CD4-positive, alpha-beta T cell treated with Interferon alpha-2 for 1 hour (primary cell): ENCODE measurements at regions not wholly inside any gene's neighbourhood (a gene's known extent, or its start where the extent isn't known, plus 50 kb on each side); places are given as distances from the start of the nearest gene placed in this dataset.

Experiments
- DNase-seq, 2 donors: peaks; one replicate each; pipeline ENCODE4 v3.0.0-alpha.2; 2020 to 2022

DNA sequence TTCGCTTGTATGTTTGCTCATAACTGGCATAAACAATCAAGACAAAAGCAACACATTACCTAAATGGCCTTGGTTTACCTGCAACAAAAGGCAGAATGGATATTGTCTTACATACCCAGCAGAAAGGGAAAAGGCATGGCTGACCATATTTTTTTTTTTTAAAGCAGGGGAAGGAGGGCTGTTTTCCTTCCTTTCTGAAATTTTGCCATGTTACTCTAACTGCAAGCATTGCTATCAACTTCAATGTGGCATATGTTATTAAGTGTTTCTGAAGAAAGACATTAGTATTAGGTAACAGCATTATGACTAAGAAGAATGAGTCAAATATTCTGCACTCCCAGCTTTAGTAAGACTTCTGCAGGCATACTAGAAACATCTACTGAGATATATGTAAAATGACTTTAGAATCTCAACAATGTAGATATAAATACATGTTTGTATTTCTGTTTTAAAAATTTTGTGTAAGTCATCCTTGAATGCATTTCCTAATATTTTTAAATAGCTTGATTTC, 512.6 kb upstream of the FAM241A start:
- no peak for DNase-seq

DNA sequence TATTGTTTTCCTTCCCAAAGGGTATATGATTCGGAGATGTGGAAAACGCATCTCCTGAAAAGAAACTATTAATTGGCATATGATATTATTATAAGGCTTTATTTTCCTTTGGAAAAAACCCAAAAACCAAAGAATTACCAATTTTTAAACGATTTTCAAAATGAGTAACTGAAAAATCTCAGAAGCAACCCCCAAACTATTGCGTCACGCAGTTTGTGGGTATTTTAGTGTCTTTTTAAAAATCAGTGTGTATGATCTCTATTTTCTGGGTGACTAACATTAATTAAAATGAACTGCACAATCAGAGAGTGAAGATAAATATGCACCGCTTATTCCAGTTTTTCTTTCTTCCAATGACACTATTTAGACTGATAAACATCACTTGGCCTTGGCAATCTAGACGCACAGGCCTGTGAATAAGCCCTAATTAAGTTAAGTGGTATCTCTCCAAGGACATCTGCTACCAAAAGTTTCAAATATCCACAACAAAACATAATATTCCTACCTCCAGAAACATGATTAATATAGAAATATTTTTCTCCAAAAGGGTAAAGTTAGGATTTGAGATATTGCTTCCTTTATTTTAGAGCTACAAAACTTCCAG, 511.5 kb upstream of the FAM241A start:
- no peak for DNase-seq

DNA sequence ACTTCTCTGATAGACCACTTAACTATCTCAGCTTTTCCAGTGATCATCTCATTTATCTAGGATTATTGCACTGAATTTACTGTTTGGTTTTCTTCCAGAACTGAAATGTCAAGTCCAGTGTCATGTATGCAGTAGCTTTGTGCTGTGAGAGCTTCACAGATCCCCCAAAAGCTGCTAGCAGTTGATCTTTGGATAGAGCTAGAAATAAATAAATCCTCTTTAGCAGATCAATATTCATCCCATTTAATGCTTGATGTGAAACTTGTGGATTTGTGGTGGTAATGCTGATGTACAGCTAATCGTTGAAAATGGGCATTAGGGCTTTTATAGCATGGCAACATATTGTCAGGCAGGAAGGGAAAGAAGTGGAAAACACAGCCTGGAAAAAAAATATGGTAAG, 509.6 kb upstream of the FAM241A start:
- no peak for DNase-seq

DNA sequence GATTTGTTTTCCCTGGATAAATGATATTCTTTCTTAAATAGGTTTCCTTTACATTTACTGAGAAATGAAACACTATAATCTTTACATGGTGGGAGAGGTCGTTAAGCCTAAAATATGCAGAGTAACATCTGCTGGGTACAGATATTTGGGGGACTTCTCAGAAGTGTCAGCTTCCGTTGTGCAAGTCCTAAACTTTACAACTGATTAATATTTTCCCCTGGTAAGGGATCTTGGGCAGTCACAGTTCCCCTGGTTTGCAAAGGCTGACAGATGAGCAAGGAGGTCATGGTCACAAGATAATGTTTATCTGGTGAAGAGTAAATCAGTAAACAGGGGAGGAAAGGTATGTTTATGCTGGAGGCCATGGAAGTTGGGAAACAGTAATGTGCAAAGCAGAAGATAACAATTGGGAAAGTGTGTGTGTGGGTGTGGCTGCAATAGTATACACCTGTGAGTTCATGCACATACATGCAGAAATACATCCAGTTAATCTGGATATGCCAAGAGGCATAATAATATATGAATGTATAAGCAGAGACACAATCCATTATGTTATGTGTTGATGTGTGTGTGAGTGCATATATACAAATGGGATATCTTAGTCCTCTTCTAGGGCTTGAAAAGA, 508.2 kb upstream of the FAM241A start:
- no peak for DNase-seq

DNA sequence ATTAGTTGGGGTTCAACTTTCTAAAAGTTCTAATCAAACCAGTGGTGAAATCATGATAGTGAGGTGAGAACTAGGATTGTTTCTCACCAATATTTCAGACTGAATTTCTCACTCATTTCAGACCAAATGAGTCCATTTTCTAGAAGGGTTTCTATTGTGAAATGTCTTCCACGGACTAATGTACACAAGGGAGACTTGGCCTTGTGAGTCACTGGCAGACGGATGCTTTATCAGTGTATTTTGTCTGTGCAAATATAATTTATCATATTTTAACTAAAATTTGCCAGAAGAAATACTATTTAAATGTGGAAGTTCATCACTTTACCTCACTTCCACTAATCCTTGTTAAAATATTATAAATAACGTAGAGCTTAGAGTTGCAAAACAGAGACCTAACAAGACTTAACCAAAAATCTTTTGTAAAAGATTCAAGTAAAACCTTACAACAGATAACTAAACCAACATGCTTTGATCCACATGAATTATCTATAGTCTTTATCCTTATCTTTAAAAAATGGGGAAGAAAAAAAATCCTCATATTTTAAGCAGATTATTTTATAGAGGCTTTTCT, 506.0 kb upstream of the FAM241A start:
- no peak for DNase-seq

DNA sequence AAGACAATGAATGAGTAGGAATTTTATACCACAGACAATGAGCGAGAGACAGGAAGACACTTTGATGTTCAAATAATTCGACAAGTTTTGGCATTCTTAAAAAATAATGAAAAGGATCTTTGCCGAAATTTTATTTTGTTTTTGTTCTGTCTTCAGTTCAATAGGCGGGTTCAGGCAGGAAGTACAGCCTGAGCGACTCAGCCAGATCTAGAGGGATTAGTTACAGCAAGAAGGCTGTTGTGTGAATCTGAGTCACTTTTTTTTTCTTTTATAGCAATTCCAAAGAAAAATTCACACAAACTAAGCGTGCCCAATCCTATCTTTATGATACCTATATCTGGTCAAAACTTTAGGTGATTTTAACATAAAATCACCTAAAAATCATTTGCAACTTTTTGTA, 505.4 kb upstream of the FAM241A start:
- DNase-seq, result no peak

DNA sequence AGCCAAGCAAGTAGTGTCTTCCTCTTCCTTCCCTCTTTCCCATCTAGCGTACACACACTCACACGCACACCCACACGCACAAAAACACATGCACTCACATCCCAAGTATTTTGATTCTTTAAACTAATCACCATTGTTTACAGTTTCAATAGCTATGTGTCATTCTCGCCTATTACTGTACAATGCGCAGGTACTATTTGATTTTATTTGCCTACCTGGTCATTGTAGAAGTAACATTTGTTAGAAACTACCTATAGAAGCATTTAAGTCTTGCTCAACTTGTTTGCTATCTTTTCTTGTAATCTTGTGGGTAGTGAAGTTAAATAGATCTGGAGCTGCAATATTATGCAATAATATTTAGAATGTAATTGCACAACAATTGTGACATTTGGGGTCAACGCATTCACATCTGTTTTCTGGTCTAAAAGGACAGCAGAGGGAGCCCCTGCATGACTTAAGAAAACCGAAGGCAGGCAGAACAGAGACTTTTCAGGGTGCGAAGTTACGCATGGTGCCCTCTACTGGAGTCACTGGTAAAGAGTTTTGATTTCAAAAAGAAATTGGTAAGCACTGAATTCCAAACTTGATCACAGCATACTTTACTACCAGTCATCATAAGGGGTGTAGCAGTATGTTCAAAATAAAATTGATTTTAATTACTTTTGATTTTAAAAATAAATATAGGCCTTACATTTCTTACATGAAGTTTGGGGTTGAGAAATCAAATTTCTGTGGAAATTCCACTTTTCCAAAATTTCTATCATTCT, 503.3 kb upstream of the FAM241A start:
- DNase-seq, result peak; percentile 2 to 11

DNA sequence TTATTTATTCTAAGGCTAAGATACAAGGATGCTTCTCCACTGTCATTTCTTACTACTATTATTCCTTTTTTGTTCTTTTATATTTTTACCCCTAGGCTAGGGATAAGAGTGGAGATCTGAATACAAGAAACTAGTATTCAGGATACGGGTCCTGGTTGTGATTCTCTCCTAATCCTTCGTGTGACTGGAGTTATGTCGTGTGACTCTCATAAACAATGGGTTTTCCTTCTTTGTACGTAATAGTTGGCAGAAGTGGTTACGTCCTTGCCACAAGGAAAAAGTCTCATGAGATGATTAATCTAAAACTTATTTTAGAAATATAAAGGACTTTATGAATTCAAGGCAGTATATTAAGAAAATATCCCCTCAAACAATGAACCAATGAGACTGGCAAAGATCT, 497.2 kb upstream of the FAM241A start:
- DNase-seq, result no peak

DNA sequence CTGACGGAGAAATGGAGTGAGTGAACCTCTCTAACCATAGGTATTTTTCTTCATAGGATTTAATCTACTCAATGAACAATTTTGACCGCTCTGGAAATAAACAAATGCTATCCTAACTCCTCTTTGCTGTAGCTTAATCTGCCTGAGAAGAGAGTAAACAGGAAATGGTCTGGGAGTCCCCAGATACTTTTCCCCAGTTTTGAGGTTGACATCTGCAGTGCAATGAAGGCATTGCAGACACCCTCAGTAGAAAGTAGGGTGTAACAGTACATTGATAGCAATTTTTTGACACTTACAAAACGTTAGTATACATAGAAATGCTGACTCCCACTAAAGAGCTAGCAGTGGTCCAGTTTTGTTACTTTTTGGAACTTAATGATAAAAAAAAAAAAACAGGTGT, 495.9 kb upstream of the FAM241A start:
- no peak for DNase-seq

DNA sequence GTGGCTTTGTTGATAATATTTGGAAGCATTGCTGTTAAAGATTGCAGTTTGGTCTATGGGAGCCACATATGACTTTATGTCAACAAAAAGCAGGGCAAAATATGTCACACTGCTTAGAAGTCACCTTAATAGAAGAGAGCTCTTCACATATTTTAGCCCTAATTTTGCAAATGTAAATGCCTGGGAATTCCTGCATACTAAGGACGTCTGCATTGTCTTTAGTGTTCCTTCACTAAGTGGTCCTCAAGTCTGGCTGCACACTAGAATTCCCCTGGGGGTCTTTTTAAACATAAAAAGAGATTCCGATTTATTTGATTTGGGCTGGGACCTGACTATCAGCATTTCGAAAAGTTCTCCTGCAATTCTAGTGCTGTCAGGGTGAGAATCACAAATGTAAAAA, 495.1 kb upstream of the FAM241A start:
- DNase-seq, result no peak

DNA sequence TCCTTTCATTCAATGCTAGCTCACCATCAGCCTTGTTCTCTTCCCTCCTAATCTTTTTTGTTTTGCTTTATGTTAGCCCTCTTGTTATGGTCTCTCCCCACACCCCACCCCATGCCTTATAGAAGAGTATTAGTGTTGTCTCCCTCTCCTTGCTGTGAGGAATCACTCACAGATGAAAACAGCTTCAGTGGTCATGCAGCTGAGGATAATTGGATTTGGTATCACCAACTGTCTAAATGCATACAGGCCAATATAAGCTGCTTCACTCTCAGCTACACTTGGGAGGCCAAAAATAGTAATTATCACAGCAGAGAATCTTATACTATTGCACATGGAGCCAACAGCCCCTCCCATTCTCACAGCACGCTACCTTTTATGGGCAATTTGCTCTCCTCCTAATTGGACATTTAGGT, 494.6 kb upstream of the FAM241A start:
- no peak for DNase-seq

DNA sequence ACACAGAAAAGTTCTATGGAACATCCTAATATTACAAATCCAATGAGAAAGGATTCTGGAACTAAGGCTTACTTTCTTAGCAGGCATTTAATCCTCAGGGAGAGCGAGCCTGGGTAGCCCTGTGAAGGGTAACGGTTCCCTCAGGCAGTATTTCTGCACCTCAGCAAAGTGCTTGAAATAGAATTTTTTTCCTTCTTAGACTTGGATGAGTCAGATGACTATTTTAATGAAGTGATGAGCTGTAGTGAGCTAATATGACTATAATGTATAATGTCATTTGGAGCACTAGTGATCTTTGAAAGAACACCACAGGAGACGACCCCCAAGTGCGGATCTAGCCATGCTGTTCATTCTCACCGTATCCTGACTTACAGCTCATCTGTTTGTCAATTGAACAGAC, 493.0 kb upstream of the FAM241A start:
- no peak for DNase-seq

DNA sequence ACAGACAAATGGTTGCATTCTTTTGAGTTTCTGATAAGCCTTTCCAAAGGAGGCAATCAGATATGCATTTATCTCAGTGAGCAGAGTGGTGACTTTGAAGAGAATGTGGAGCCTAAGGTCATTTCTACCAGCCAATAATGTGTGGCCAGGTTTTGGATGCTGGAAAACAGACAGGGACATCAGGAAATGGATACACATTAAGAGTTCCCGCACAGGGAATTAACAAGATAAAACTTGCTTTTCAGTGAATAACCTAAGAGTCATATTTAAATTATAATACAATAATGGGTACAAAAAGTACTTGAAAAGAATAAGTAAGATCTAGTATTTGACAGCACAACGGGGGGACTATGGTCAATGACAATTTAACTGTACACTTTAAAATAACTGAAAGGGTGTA, 492.3 kb upstream of the FAM241A start:
- no peak for DNase-seq

DNA sequence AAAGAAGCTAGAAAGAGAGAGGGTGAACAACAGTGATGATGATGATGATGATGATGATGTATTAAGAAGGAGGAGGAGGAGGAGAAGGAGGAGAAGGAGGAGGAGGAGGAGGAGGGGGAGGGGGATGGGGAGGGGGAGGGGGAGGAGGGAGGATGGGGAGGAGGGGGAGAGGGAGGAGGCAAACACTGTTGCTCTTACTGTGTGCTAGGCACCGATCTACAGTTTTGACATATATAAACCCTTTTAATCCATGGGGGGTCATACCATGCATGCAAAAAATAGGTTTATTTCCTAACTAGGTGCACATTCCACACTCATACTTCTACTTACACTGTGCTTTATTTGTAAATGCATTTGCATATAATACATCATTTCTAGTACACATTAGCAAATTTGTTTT, 482.8 kb upstream of the FAM241A start:
- no peak for DNase-seq

DNA sequence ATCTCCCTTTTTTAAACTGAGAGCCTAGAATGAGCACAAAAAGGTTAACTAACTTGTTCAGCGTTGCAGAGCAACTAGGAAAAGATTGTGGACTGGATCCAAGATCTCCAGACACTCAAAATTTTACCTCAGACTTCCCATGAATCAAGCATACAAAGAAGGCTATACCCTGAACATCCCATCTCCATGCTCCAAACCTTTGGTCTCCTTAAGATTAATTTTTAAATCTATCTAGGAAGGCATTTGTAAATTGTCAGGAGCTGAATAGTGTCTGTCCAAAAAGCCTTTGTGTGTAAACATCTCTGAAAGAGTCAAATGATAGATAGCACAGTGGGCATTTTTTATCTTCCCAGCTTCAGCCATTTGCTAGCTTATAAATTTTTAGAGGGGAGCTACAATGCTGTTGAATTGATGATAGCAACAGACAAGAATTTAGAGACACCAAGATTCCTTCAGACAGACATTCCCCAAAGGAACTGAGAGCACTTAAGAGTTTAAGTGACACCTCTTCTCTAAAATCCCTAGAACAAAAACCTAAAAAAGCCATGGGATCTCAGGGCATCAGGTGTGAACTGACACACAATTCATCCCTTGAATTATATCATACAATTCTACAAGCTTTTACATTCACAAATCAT, 480.8 kb upstream of the FAM241A start:
- DNase-seq, result no peak

DNA sequence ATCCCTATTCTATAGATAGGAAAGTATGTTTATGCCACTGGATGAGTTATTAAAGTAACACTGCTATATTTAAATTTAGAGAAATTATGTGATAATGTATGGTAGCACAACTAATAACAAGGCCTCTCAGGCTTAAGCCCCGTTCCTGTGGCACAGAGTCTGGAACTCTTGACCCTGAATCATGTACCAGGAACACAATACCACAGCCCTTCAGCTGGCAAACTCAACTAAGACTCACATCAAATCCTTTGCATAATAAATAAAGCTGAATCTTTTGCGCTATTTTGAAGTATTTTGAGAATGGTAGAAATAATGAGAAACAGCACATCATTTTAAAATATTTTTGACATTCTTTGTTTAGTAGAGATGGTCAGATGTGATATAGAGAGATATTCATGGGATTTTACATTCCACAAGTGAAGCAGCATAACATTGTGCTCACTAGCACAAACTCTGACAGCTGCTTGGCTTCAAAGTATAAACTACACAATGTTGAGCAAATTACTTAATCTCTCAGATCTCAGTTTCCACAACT, 478.4 kb upstream of the FAM241A start:
- no peak for DNase-seq

DNA sequence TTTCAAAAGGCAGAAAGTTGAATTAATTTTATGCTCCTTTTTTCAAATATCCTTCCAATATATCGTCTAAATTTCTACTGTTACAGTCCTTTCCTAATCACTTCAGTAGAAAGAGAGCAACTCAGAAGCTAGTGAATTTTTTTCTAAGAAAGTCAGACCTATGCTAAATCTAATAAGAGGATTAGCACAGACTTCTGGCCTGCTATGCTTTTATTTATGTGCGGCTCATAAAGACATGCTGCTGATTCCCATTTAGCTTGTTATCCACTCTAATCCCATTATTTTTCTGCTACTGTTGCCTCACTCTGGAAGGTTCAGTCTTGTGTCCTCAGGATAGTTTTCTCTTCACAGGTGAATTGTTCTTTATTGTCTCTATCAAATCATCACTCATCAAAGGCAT, 473.5 kb upstream of the FAM241A start:
- no peak for DNase-seq

DNA sequence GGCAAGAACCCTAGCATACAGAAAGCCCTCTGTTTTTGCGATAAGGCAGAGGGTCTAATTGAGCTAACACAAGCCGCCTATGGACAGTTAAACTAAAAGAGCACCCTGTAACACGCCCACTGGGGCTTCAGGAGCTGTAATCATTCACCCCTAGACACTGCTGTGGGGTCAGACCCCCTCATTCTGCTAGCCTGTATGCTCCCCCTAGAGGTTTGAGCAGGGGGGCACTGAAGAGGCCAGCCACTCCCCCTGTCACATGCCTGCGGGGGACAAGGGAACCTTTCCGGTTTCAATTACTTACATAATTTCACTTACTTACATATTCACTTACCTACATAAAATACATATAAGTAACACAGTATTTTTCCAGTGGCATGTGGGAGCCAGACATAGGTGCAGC, 469.5 kb upstream of the FAM241A start:
- DNase-seq, result no peak

DNA sequence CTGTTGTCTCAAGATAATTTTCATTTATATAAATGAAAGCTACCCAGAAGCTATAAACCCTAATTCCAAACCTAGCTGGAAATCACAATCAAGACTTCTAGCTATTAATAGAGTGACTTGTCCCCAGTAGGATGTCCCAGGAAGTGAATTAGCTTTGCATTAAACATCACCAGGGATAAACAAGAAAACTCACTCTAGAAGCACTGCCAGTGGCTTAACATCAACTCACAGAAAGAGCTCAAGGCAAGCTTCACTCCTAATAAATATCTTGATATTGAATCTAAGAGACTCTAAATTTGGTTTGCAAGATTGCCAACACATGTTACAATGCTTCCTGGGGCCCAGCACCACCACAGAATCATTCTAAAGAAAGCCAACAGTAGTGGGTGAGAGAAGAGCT, 468.7 kb upstream of the FAM241A start:
- no peak for DNase-seq

DNA sequence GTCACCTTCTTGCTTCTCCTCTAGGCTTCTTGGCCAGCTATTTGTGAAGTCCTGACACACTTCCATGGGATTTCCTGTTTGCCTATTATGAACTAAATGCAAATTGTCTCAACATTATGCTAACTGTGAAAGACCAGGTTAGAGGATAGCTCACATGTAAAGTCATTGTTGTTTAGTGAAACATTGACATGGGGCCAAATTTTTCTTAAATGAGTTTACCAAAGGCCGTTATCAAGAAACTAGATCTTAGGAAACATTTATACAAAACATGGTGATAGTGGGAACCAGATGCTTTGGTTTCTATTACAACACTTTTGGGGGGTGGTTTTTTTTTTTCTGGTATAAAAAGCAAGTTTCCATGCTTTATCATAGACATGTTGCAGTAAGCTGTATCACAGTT, 466.8 kb upstream of the FAM241A start:
- DNase-seq, result no peak

DNA sequence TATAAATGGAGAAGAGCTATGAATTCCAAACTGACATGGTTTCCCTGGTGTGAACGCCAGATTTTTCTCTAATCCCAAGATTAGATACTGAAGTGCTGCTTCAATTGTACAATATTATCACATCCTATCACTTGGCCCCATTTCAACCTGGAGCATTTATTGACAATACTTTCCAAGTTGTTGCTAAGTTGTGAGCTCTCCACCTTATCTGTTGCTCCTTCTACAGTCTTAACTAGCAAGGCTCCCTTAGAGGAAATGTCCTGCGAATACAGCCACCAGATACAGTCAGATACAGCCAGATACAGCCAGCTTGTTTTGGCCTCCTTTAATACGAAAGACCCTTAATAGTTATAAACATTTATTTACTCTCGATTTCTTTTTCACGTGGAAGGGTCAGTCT, 466.3 kb upstream of the FAM241A start:
- no peak for DNase-seq

DNA sequence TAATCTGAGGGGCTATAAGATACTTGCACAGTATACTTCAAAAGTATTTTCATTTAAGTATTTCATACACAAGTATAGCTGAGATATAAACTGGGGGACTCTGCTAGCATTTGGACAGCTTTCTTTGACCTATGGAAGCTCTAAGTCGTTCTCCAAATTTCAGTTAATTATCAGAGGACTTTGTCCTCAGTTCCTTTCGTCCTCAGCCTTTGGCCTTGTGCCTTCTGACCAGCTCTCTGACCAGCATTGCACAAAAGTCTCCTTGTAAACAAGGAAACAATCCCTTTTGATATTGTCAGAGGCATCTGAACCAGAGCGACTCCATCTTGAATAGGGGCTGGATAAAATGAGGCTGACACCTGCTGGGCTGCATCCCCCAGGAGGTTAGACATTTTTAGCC, 464.0 kb upstream of the FAM241A start:
- DNase-seq, result no peak

DNA sequence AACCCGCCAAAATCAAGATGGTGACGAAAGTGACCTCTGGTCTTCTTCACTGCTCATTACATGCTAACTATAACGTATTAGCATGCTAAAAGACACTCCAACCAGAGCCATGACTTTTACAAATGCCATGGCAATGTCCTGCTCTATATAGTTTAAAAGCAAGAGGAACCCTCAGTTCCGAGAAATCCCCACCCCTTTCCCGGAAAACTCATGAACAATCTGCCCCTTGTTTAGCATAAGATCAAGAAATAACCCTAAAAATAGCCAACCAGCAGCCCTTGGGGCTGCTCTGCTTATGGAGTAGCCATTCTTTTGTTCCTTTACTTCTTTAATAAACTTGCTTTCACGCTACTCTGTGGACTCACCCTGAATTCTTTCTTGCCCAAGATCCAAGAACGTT, 463.5 kb upstream of the FAM241A start:
- DNase-seq, result no peak
